Sigmoid colon (tissue), 6 donors: ENCODE measurements at regions not wholly inside any gene's neighbourhood (a gene's known extent, or its start where the extent isn't known, plus 50 kb on each side); places are given as distances from the start of the nearest gene placed in this dataset.

Experiments used
- DNase-seq: peaks from one replicate; pipeline ENCODE4 v3.0.0-alpha.2; 2019
- H3K27ac ChIP-seq, 4 donors: fragments of 200-600 bp; sonication (generic); one replicate each; pipeline ENCODE4 v1.5.1; 2016 to 2019; ENCODE audit warnings: mild to moderate bottlenecking in 1 of 4
- H3K27me3 ChIP-seq, 3 donors: fragments of 200-600 bp; sonication (generic); one replicate each; pipeline ENCODE4 v1.5.1; 2019; ENCODE audit warnings: mild to moderate bottlenecking in 1 of 3
- H3K36me3 ChIP-seq, 4 donors: fragments of 200-600 bp; sonication (generic); one replicate each; pipeline ENCODE4 v1.5.1; 2016 to 2019
- H3K4me1 ChIP-seq, 4 donors: fragments of 200-600 bp; sonication (generic); one replicate each; pipeline ENCODE4 v1.5.1; 2017 to 2019
- H3K4me3 ChIP-seq, 4 donors: fragments of 200-600 bp; sonication (generic); one replicate each; pipeline ENCODE4 v1.5.1; 2017 to 2019; ENCODE audit warnings: mild to moderate bottlenecking in 2 of 4, moderate library complexity in 1 of 4
- H3K9me3 ChIP-seq, 4 donors: fragments of 200-600 bp in 3 of 4; sonication (generic) in 3 of 4; one replicate each; pipeline versions ENCODE4 v1.5.1 to v1.6.1; 2013 to 2019
- CTCF ChIP-seq, 4 experiments: fragments of 450-650 bp in 3 of 4; fragments of 200-600 bp in 1 of 4; IDR thresholded peaks; one replicate each; pipeline ENCODE4 v1.5.1; 2016 to 2019; ENCODE audit warnings: antibody characterized with exemption in 4 of 4, mild to moderate bottlenecking in 3 of 4, moderate library complexity in 2 of 4
- EP300 ChIP-seq, 4 donors: sonication (generic); formaldehyde crosslinking; IDR thresholded peaks; one replicate each; pipeline ENCODE4 v1.6.1; 2017; ENCODE audit warnings: antibody characterized with exemption in 4 of 4
- POLR2A ChIP-seq, 2 donors: fragments of 450-650 bp; IDR thresholded peaks; one replicate each; pipeline ENCODE4 v1.6.1; 2016; ENCODE audit warnings: antibody characterized with exemption in 2 of 2, mild to moderate bottlenecking in 2 of 2, moderate library complexity in 2 of 2
- POLR2AphosphoS5 ChIP-seq, 4 donors: sonication (generic); formaldehyde crosslinking; IDR thresholded peaks; one replicate each; pipeline ENCODE4 v1.6.1; 2017; ENCODE audit warnings: antibody characterized with exemption in 4 of 4
- WGBS, 2 donors: extraction: QIAGEN DNeasy Blood & Tissue Kit; methylation state at CpG; one replicate each; pipeline ENCODE4 v1.1.7; 2013; 5-methylcytosine and 5-hydroxymethylcytosine counted together
- intact Hi-C: fragments of 100-400 bp; cut with DNase I; formaldehyde crosslinking; loops from one replicate; pipeline ENCODE4 v1.15.1; 2023
- donor health status: healthy with polysubstance abuse.
- donor health status: healthy.

- 85 to 86% methylated on average over 4 of the region's 4 CpGs for WGBS, 2 donors
- no peak for DNase-seq
- H3K4me1 ChIP-seq, result no peaks in the 10 kb centered on the region
- H3K27ac ChIP-seq, result no peak overlapping the region
- H3K36me3 ChIP-seq, result no peaks in the 10 kb centered on the region
- no peaks in the 10 kb centered on the region for H3K9me3 ChIP-seq
- intact Hi-C loops, result no loop called here
- H3K4me3 ChIP-seq, result no peak overlapping the region
- TF ChIP-seq POLR2A (IDR thresholded peaks at IDR 0.05) (no peak), EP300 (IDR thresholded peaks at IDR 0.05) (no peak), CTCF (IDR thresholded peaks at IDR 0.05) (no peak), POLR2AphosphoS5 (IDR thresholded peaks at IDR 0.05) (no peak)
- no peaks in the 10 kb centered on the region for H3K27me3 ChIP-seq
These were observed 216.8 kb upstream of the EEF2KMT start for GRCh38 chr16:5314377-5314776.

DNA sequence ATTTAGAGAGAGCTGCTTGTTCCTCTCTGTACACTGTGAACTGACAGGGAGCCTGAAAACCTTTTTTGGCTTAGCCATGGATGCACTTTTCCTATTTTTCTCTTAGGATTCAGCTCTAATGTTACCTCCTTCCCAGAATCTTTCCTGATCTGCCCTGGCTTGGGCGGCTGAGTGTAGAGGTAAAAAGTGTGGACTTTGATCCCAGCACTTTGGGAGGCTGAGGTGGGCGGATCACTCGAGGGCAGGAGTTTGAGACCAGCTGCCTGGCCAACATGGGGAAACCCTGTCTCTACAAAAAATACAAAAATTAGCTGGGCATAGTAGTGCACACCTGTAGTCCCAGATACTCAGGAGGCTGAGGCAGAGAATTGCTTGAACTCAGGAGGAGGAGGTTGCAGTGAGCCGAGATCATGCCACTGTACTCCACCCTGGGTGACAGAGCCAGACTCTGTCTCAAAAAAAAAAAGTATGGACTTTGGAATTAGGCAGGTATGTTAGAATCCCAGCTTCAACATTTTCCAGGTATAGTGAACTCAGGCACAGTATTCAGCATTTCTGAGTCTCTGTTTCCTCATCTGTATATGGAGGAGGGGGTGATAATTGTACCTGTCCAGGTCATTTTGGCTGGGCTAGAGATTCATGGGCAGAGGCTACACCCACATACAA, 212.5 kb upstream of the EEF2KMT start:
- intact Hi-C loops, result no loop called here
- WGBS, 2 donors, result 18 to 67% methylated on average over 4 of the region's 4 CpGs
- no peaks in the 10 kb centered on the region for H3K9me3 ChIP-seq
- no peak for DNase-seq
- no peaks in the 10 kb centered on the region for H3K27me3 ChIP-seq
- H3K27ac ChIP-seq, result no peak overlapping the region
- H3K4me1 ChIP-seq, result no peaks in the 10 kb centered on the region
- H3K4me3 ChIP-seq, result no peak overlapping the region
- no peak for TF ChIP-seq POLR2A (IDR thresholded peaks at IDR 0.05)
- TF ChIP-seq POLR2AphosphoS5 (IDR thresholded peaks at IDR 0.05), result no peak
- TF ChIP-seq CTCF (IDR thresholded peaks at IDR 0.05), result no peak
- no peak for TF ChIP-seq EP300 (IDR thresholded peaks at IDR 0.05)
- H3K36me3 ChIP-seq, result no peaks in the 10 kb centered on the region

- no peaks in the 10 kb centered on the region for H3K27me3 ChIP-seq
- 91 to 92% methylated on average over 4 of the region's 4 CpGs for WGBS, 2 donors
- no peaks in the 10 kb centered on the region for H3K36me3 ChIP-seq
- intact Hi-C loops, result no loop called here
- H3K4me1 ChIP-seq, result no peaks in the 10 kb centered on the region
- TF ChIP-seq POLR2A (IDR thresholded peaks at IDR 0.05), result no peak
- TF ChIP-seq EP300 (IDR thresholded peaks at IDR 0.05), result no peak
- no peak for TF ChIP-seq POLR2AphosphoS5 (IDR thresholded peaks at IDR 0.05)
- no peak for TF ChIP-seq CTCF (IDR thresholded peaks at IDR 0.05)
- no peak for DNase-seq
- no peak overlapping the region for H3K4me3 ChIP-seq
- H3K9me3 ChIP-seq, result peaks cover 0 to 6% (median 3%) of the 10 kb centered on the region in 4 donors
- no peak overlapping the region for H3K27ac ChIP-seq
These were observed 207.4 kb upstream of the EEF2KMT start for GRCh38 chr16:5305023-5305422.

DNA sequence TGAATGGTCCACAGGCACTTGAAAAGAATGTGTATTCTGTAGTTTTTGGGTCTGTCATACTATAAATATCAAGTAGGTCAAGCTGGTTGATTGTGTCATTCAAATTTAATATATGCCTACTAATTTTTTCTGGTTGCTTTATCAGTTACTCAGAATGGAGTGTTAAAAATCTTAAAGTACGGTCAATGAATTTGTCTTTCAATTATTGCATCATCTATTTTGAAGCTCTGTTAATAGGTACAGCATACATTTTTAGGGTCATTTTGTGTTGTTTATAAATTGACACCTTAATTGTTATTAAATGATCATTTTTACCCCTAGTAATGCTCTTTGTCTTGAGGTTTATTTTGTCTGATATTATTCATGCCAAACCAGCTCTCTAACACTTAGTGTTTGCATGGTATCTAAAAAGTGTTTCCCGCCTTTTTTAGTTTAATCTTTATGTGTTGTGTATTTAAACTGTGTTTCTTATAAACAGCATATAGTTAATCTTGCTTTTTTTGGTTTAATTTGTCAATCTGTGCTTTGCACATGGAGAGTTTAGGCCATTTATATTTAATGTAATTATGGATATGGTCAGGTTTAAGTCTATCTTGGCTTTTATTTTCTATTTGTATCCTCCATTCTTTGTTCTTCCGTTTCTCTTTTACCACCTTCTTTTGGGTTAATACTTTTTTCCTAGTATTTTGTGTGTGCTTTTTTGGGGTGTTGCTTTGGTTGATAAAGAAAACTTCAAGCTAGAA, 204.9 kb upstream of the EEF2KMT start:
- no peaks in the 10 kb centered on the region for H3K36me3 ChIP-seq
- H3K27ac ChIP-seq, result no peak overlapping the region
- no peak for DNase-seq
- H3K4me1 ChIP-seq, result no peaks in the 10 kb centered on the region
- H3K4me3 ChIP-seq, result no peak overlapping the region
- no peaks in the 10 kb centered on the region for H3K27me3 ChIP-seq
- TF ChIP-seq CTCF (IDR thresholded peaks at IDR 0.05) (no peak), EP300 (IDR thresholded peaks at IDR 0.05) (no peak), POLR2A (IDR thresholded peaks at IDR 0.05) (no peak), POLR2AphosphoS5 (IDR thresholded peaks at IDR 0.05) (no peak)
- intact Hi-C loops, result no loop called here
- H3K9me3 ChIP-seq, result peaks cover 0 to 6% (median 3%) of the 10 kb centered on the region in 4 donors
- 92 to 93% methylated on average over 3 of the region's 3 CpGs for WGBS, 2 donors
